ENCODE measurements at regions not wholly inside any gene's neighbourhood (a gene's known extent, or its start where the extent isn't known, plus 50 kb on each side); places are given as distances from the start of the nearest gene placed in this dataset.
A peak's percentile ranks its signal among the peaks of the same experiment; 100 is the strongest.
"Not testable (repeated sequence)": the region's sequence is repeated elsewhere in the genome, so short reads cannot be mapped to it uniquely, and the experiment has no call there.

- DNase-seq (ENCODE audit: low read depth) = no peak
Observed at GRCh38 chr4:116126794-116127193, 958.6 kb downstream of the TRAM1L1 start.

GRCh38 chr4:116122124-116122523 is 963.3 kb downstream of the TRAM1L1 start:
- no peak for DNase-seq (ENCODE audit: low read depth)

GRCh38 chr4:116118221-116118620 is 967.2 kb downstream of the TRAM1L1 start:
- DNase-seq (ENCODE audit: low read depth) = no peak

- not testable (repeated sequence) for DNase-seq (ENCODE audit: low read depth)
Observed at GRCh38 chr4:116112861-116113260, 972.5 kb downstream of the TRAM1L1 start.

GRCh38 chr4:116110713-116111112 is 974.7 kb downstream of the TRAM1L1 start:
- DNase-seq (ENCODE audit: low read depth) = no peak

- DNase-seq (ENCODE audit: low read depth) = no peak
Observed at GRCh38 chr4:116108606-116109005, 976.8 kb downstream of the TRAM1L1 start.

- no peak for DNase-seq (ENCODE audit: low read depth)
Observed at GRCh38 chr4:116101321-116101720, 984.1 kb downstream of the TRAM1L1 start.

- DNase-seq (ENCODE audit: low read depth) = no peak
Observed at GRCh38 chr4:116099596-116099995, 985.8 kb downstream of the TRAM1L1 start.

GRCh38 chr4:116097353-116097752 is 983.9 kb upstream of the NDST4 start:
- not testable (repeated sequence) for DNase-seq (ENCODE audit: low read depth)

- no peak for DNase-seq (ENCODE audit: low read depth)
Observed at GRCh38 chr4:116092961-116093360, 979.5 kb upstream of the NDST4 start.

- no peak for DNase-seq (ENCODE audit: low read depth)
Observed at GRCh38 chr4:116088771-116089170, 975.4 kb upstream of the NDST4 start.

GRCh38 chr4:116082808-116083366 is 969.5 kb upstream of the NDST4 start:
- no peak for DNase-seq (ENCODE audit: low read depth)

GRCh38 chr4:116073051-116073450 is 959.6 kb upstream of the NDST4 start:
- no peak for DNase-seq (ENCODE audit: low read depth)

- no peak for DNase-seq (ENCODE audit: low read depth)
Observed at GRCh38 chr4:116070283-116070682, 956.9 kb upstream of the NDST4 start.

GRCh38 chr4:116066711-116067245 is 953.4 kb upstream of the NDST4 start:
- DNase-seq (ENCODE audit: low read depth) = no peak

GRCh38 chr4:116064331-116064730 is 950.9 kb upstream of the NDST4 start:
- no peak for DNase-seq (ENCODE audit: low read depth)

GRCh38 chr4:116059361-116059760 is 945.9 kb upstream of the NDST4 start:
- no peak for DNase-seq (ENCODE audit: low read depth)

- no peak for DNase-seq (ENCODE audit: low read depth)
Observed at GRCh38 chr4:116058129-116058528, 944.7 kb upstream of the NDST4 start.

GRCh38 chr4:116055857-116056827 is 942.7 kb upstream of the NDST4 start:
- DNase-seq (ENCODE audit: low read depth) = peak; percentile 2

GRCh38 chr4:116027311-116027710 is 913.9 kb upstream of the NDST4 start:
- DNase-seq (ENCODE audit: low read depth) = no peak

GRCh38 chr4:116024954-116025708 is 911.7 kb upstream of the NDST4 start:
- no peak for DNase-seq (ENCODE audit: low read depth)

- DNase-seq (ENCODE audit: low read depth) = no peak
Observed at GRCh38 chr4:116023049-116023448, 909.6 kb upstream of the NDST4 start.
